ENCODE measurements at regions not wholly inside any gene's neighbourhood (a gene's known extent, or its start where the extent isn't known, plus 50 kb on each side); places are given as distances from the start of the nearest gene placed in this dataset.

- no peak overlapping the region for H3K4me2 ChIP-seq (ENCODE audit: low read length)
- H4K20me1 ChIP-seq (ENCODE audit: control insufficient read depth, insufficient read depth, low read depth, low read length), result no peaks in the 10 kb centered on the region
- no peaks in the 10 kb centered on the region for H3K36me3 ChIP-seq (ENCODE audit: control insufficient read depth, low read length)
- H3K27ac ChIP-seq (ENCODE audit: low read depth, low read length), result no peak overlapping the region
- no peak for TF ChIP-seq EZH2phosphoT487 (IDR thresholded peaks at IDR 0.05; ENCODE audit: borderline replicate concordance, low read length)
- no peak for TF ChIP-seq CTCF (IDR thresholded peaks at IDR 0.05; ENCODE audit: low read depth, low read length, poor library complexity, severe bottlenecking)
- H3K4me3 ChIP-seq (ENCODE audit: low read length), result no peak overlapping the region
- H3K27me3 ChIP-seq (ENCODE audit: control insufficient read depth, low read length), result no peaks in the 10 kb centered on the region
- H3K79me2 ChIP-seq (ENCODE audit: control insufficient read depth, low read length), result no peaks in the 10 kb centered on the region
- no peaks in the 10 kb centered on the region for H3K4me1 ChIP-seq (ENCODE audit: control insufficient read depth, low read length)
- H3K9me2 ChIP-seq (replicated peaks; ENCODE audit: control insufficient read depth, low read length), result no peaks in the 10 kb centered on the region
- no peaks in the 10 kb centered on the region for H3F3A ChIP-seq (ENCODE audit: control insufficient read depth, insufficient read depth)
- H3K9me3 ChIP-seq (ENCODE audit: control insufficient read depth, insufficient read depth, low read length), result no peaks in the 10 kb centered on the region
Observed at GRCh38 chr18:22613788-22614187, 196.1 kb upstream of the CTAGE1 start.

- H3K27ac ChIP-seq (ENCODE audit: low read depth, low read length), result no peak overlapping the region
Observed at GRCh38 chr18:22623513-22623912, 205.8 kb upstream of the CTAGE1 start.

GRCh38 chr18:22624176-22624575, 206.5 kb upstream of the CTAGE1 start:
- no peaks in the 10 kb centered on the region for H3K36me3 ChIP-seq (ENCODE audit: control insufficient read depth, low read length)
- no peaks in the 10 kb centered on the region for H3K4me1 ChIP-seq (ENCODE audit: control insufficient read depth, low read length)
- TF ChIP-seq CTCF (IDR thresholded peaks at IDR 0.05; ENCODE audit: low read depth, low read length, poor library complexity, severe bottlenecking), result no peak
- H3F3A ChIP-seq (ENCODE audit: control insufficient read depth, insufficient read depth), result no peaks in the 10 kb centered on the region
- no peaks in the 10 kb centered on the region for H3K9me2 ChIP-seq (replicated peaks; ENCODE audit: control insufficient read depth, low read length)
- H3K27ac ChIP-seq (ENCODE audit: low read depth, low read length), result no peak overlapping the region
- H3K4me3 ChIP-seq (ENCODE audit: low read length), result no peak overlapping the region
- H3K9me3 ChIP-seq (ENCODE audit: control insufficient read depth, insufficient read depth, low read length), result no peaks in the 10 kb centered on the region
- no peak overlapping the region for H3K4me2 ChIP-seq (ENCODE audit: low read length)
- H3K27me3 ChIP-seq (ENCODE audit: control insufficient read depth, low read length), result no peaks in the 10 kb centered on the region; the same call in 1 of the 2 replicates
- H3K79me2 ChIP-seq (ENCODE audit: control insufficient read depth, low read length), result no peaks in the 10 kb centered on the region
- no peaks in the 10 kb centered on the region for H4K20me1 ChIP-seq (ENCODE audit: control insufficient read depth, insufficient read depth, low read depth, low read length)

More at GRCh38 chr18:22623513-22623912, 205.8 kb upstream of the CTAGE1 start:
- Histone ChIP-seq H3K4me2 (ENCODE audit: low read length) (no peak overlapping the region), H3F3A (ENCODE audit: control insufficient read depth, insufficient read depth) (no peaks in the 10 kb centered on the region), H4K20me1 (ENCODE audit: control insufficient read depth, insufficient read depth, low read depth, low read length) (no peaks in the 10 kb centered on the region), H3K79me2 (ENCODE audit: control insufficient read depth, low read length) (no peaks in the 10 kb centered on the region), H3K9me2 (replicated peaks; ENCODE audit: control insufficient read depth, low read length) (no peaks in the 10 kb centered on the region), H3K9me3 (ENCODE audit: control insufficient read depth, insufficient read depth, low read length) (no peaks in the 10 kb centered on the region), H3K36me3 (ENCODE audit: control insufficient read depth, low read length) (no peaks in the 10 kb centered on the region), H3K4me3 (ENCODE audit: low read length) (no peak overlapping the region), H3K4me1 (ENCODE audit: control insufficient read depth, low read length) (no peaks in the 10 kb centered on the region), H3K27me3 (ENCODE audit: control insufficient read depth, low read length) (no peaks in the 10 kb centered on the region; the same call in 1 of the 2 replicates)
- TF ChIP-seq EZH2phosphoT487 (IDR thresholded peaks at IDR 0.05; ENCODE audit: borderline replicate concordance, low read length) (no peak), CTCF (IDR thresholded peaks at IDR 0.05; ENCODE audit: low read depth, low read length, poor library complexity, severe bottlenecking) (no peak)

- TF ChIP-seq CTCF (IDR thresholded peaks at IDR 0.05; ENCODE audit: low read depth, low read length, poor library complexity, severe bottlenecking) (no peak), EZH2phosphoT487 (IDR thresholded peaks at IDR 0.05; ENCODE audit: borderline replicate concordance, low read length) (no peak)
- Histone ChIP-seq H3K4me1 (ENCODE audit: control insufficient read depth, low read length) (no peaks in the 10 kb centered on the region), H3K4me3 (ENCODE audit: low read length) (no peak overlapping the region), H3K9me2 (replicated peaks; ENCODE audit: control insufficient read depth, low read length) (no peaks in the 10 kb centered on the region), H3K27me3 (ENCODE audit: control insufficient read depth, low read length) (no peaks in the 10 kb centered on the region; the same call in 1 of the 2 replicates), H4K20me1 (ENCODE audit: control insufficient read depth, insufficient read depth, low read depth, low read length) (no peaks in the 10 kb centered on the region), H3K9me3 (ENCODE audit: control insufficient read depth, insufficient read depth, low read length) (no peaks in the 10 kb centered on the region), H3K36me3 (ENCODE audit: control insufficient read depth, low read length) (no peaks in the 10 kb centered on the region), H3F3A (ENCODE audit: control insufficient read depth, insufficient read depth) (no peaks in the 10 kb centered on the region), H3K79me2 (ENCODE audit: control insufficient read depth, low read length) (no peaks in the 10 kb centered on the region), H3K4me2 (ENCODE audit: low read length) (no peak overlapping the region), H3K27ac (ENCODE audit: low read depth, low read length) (no peak overlapping the region)
Observed at GRCh38 chr18:22625406-22625805, 207.7 kb upstream of the CTAGE1 start.

Data from DOHH2 (cell line).